Neutrophil (primary cell): ENCODE measurements at regions not wholly inside any gene's neighbourhood (a gene's known extent, or its start where the extent isn't known, plus 50 kb on each side); places are given as distances from the start of the nearest gene placed in this dataset.

Source experiments
- H3K27ac ChIP-seq: fragments of 200-600 bp; sonication (generic); 2 replicates; pipeline ENCODE4 v1.5.1; 2016; ENCODE audit warnings: mild to moderate bottlenecking, moderate library complexity
- H3K27me3 ChIP-seq: fragments of 200-600 bp; sonication (generic); 2 replicates; pipeline ENCODE4 v1.6.0; 2016; ENCODE audit warnings: mild to moderate bottlenecking
- H3K36me3 ChIP-seq: fragments of 200-600 bp; sonication (generic); 2 replicates; pipeline ENCODE4 v1.5.1; 2017
- H3K4me1 ChIP-seq, 2 experiments: fragments of 200-600 bp in 1 of 2; sonication (generic) in 1 of 2; 1 replicate in 1 of 2; 2 replicates in 1 of 2; pipeline versions ENCODE4 v1.5.1 to v1.6.1; 2013 to 2016; ENCODE audit warnings: low read depth in 1 of 2, low read length in 1 of 2, mild to moderate bottlenecking in 1 of 2, moderate library complexity in 1 of 2; ENCODE audit not compliant: control insufficient read depth in 1 of 2, insufficient read depth in 1 of 2
- H3K4me3 ChIP-seq, 2 experiments: fragments of 200-600 bp in 1 of 2; sonication (generic) in 1 of 2; 1 replicate in 1 of 2; 2 replicates in 1 of 2; pipeline ENCODE4 v1.5.1; 2013 to 2016; ENCODE audit warnings: low read depth in 1 of 2, low read length in 1 of 2, mild to moderate bottlenecking in 1 of 2, moderate library complexity in 1 of 2
- H3K9me3 ChIP-seq: fragments of 200-600 bp; sonication (generic); 2 replicates; pipeline ENCODE4 v1.5.1; 2016
- TF ChIP-seq, protein P1 (sequence below): fragments of 200-600 bp; sonication (generic); IDR thresholded peaks from 2 replicates; pipeline ENCODE4 v1.5.1; 2016; ENCODE audit warnings: antibody characterized with exemption

DNA sequence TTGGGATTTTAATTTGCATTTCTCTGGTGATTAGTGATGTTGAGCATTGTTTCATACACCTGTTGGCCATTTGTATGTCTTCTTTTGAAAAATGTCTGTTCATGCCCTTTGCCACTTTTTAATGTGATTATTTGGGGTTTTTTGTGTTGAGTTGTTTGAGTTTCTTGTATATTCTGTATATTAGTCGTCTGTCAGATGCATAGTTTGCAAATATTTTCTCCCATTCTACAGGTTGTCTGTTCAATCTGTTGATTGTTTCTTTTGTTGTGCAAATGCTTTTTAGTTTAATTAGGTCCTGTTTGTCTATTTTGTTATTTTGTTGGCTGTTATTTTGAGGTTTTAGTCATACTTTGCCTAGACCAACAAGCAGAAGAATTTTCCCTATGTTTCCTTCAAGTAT, 164.0 kb upstream of the CXADR start:
- TF ChIP-seq, protein P1, sequence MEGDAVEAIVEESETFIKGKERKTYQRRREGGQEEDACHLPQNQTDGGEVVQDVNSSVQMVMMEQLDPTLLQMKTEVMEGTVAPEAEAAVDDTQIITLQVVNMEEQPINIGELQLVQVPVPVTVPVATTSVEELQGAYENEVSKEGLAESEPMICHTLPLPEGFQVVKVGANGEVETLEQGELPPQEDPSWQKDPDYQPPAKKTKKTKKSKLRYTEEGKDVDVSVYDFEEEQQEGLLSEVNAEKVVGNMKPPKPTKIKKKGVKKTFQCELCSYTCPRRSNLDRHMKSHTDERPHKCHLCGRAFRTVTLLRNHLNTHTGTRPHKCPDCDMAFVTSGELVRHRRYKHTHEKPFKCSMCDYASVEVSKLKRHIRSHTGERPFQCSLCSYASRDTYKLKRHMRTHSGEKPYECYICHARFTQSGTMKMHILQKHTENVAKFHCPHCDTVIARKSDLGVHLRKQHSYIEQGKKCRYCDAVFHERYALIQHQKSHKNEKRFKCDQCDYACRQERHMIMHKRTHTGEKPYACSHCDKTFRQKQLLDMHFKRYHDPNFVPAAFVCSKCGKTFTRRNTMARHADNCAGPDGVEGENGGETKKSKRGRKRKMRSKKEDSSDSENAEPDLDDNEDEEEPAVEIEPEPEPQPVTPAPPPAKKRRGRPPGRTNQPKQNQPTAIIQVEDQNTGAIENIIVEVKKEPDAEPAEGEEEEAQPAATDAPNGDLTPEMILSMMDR, result no peak
- H3K36me3 ChIP-seq, result no peaks in the 10 kb centered on the region
- H3K9me3 ChIP-seq, result no peaks in the 10 kb centered on the region
- no peak overlapping the region for H3K27ac ChIP-seq
- H3K4me1 ChIP-seq, result no peaks in the 10 kb centered on the region
- no peak overlapping the region for H3K4me3 ChIP-seq
- H3K27me3 ChIP-seq, result no peaks in the 10 kb centered on the region

GRCh38 chr21:17351766-17352165, 161.1 kb upstream of the CXADR start:
- H3K4me1 ChIP-seq, result no peaks in the 10 kb centered on the region
- no peak overlapping the region for H3K27ac ChIP-seq
- H3K9me3 ChIP-seq, result no peaks in the 10 kb centered on the region
- H3K4me3 ChIP-seq, result no peak overlapping the region
- H3K36me3 ChIP-seq, result no peaks in the 10 kb centered on the region
- no peaks in the 10 kb centered on the region for H3K27me3 ChIP-seq
- TF ChIP-seq, protein P1, result no peak

GRCh38 chr21:17352996-17353655, 159.7 kb upstream of the CXADR start:
- H3K27me3 ChIP-seq, result no peaks in the 10 kb centered on the region
- no peaks in the 10 kb centered on the region for H3K9me3 ChIP-seq
- TF ChIP-seq, protein P1, result no peak
- H3K36me3 ChIP-seq, result no peaks in the 10 kb centered on the region
- H3K4me1 ChIP-seq, result no peaks in the 10 kb centered on the region
- H3K4me3 ChIP-seq, result no peak overlapping the region
- H3K27ac ChIP-seq, result no peak overlapping the region

GRCh38 chr21:17359781-17360180, 153.1 kb upstream of the CXADR start:
- TF ChIP-seq, protein P1, result no peak
- Histone ChIP-seq H3K36me3 (no peaks in the 10 kb centered on the region), H3K4me1 (no peaks in the 10 kb centered on the region), H3K9me3 (peaks cover 5% of the 10 kb centered on the region), H3K4me3 (no peak overlapping the region), H3K27me3 (no peaks in the 10 kb centered on the region), H3K27ac (no peak overlapping the region)

GRCh38 chr21:17368748-17369363, 144.0 kb upstream of the CXADR start:
- Histone ChIP-seq H3K36me3 (no peaks in the 10 kb centered on the region), H3K9me3 (no peaks in the 10 kb centered on the region), H3K27me3 (no peaks in the 10 kb centered on the region), H3K4me3 (no peak overlapping the region), H3K27ac (no peak overlapping the region), H3K4me1 (no peaks in the 10 kb centered on the region)
- TF ChIP-seq, protein P1, result no peak
